ENCODE measurements at regions not wholly inside any gene's neighbourhood (a gene's known extent, or its start where the extent isn't known, plus 50 kb on each side); places are given as distances from the start of the nearest gene placed in this dataset.

- dilution Hi-C loops (cut with HindIII; ENCODE audit: low sequenced_read_pairs, unreplicated experiment), result no loop called here
Observed at GRCh38 chr14:97633131-97633738, 836.1 kb downstream of the VRK1 start.

More at GRCh38 chr14:97633131-97633738, 836.1 kb downstream of the VRK1 start:
- ATAC-seq (ENCODE audit: low read depth) (no peak), DNase-seq (no peak)
- H3K23ac ChIP-seq (ENCODE audit: low read depth, low read length), result no peak overlapping the region
- H3K79me1 ChIP-seq (ENCODE audit: low read depth in 1 of 2, low read length in 2 of 2), result no peaks in the 10 kb centered on the region
- no peak for TF ChIP-seq CEBPB (IDR thresholded peaks at IDR 0.05; ENCODE audit: low read depth, low read length)
- no peak for TF ChIP-seq SMC3 (IDR thresholded peaks at IDR 0.05; ENCODE audit: low read depth, low read length)
- no peak for TF ChIP-seq USF2 (IDR thresholded peaks at IDR 0.05; ENCODE audit: low read depth, low read length)
- TF ChIP-seq CHD1 (IDR thresholded peaks at IDR 0.05; ENCODE audit: low read depth, low read length), result no peak
- no peak for TF ChIP-seq RFX5 (IDR thresholded peaks at IDR 0.05; ENCODE audit: low read depth, low read length)
- no peak for TF ChIP-seq ELK1 (IDR thresholded peaks at IDR 0.05; ENCODE audit: borderline replicate concordance, low read depth, low read length)
- no peak for TF ChIP-seq MAFK (IDR thresholded peaks at IDR 0.05; ENCODE audit: low read depth, low read length)
- no peak for TF ChIP-seq NFE2L2 (IDR thresholded peaks at IDR 0.05; ENCODE audit: low read depth, low read length)
- TF ChIP-seq MXI1 (IDR thresholded peaks at IDR 0.05; ENCODE audit: borderline replicate concordance, low read depth, low read length), result no peak
- TF ChIP-seq POLR2A (IDR thresholded peaks at IDR 0.05; ENCODE audit: low read depth, low read length), result no peak
- no peak for TF ChIP-seq BHLHE40 (IDR thresholded peaks at IDR 0.05; ENCODE audit: low read depth, low read length)
- TF ChIP-seq RAD21 (IDR thresholded peaks at IDR 0.05; ENCODE audit: low read length), result no peak
- TF ChIP-seq RCOR1 (IDR thresholded peaks at IDR 0.05; ENCODE audit: insufficient replicate concordance, low read length), result no peak
- no peak for TF ChIP-seq CTCF (conservative IDR thresholded peaks at IDR 0.05; ENCODE audit: low read depth, low read length)
- TF ChIP-seq FOS (IDR thresholded peaks at IDR 0.05; ENCODE audit: low read depth, low read length), result no peak
- TF ChIP-seq MAZ (IDR thresholded peaks at IDR 0.05; ENCODE audit: borderline replicate concordance, low read depth, low read length), result no peak
- H2BK15ac ChIP-seq (ENCODE audit: low read depth, low read length), result no peak overlapping the region
- H3K4me1 ChIP-seq (ENCODE audit: control insufficient read depth, insufficient read depth, low read length), result no peaks in the 10 kb centered on the region
- no peak overlapping the region for H3K4me3 ChIP-seq (ENCODE audit: insufficient read depth, low read depth, low read length)
- no TSS peak for BruUV-seq (replicated peaks)
- H3K56ac ChIP-seq (ENCODE audit: extremely low read depth, insufficient read depth, low read length), result no peak overlapping the region
- no peak overlapping the region for H3K4me2 ChIP-seq (ENCODE audit: low read depth, low read length)
- WGBS, 2 experiments (ENCODE audit: extremely low coverage in 2 of 2, insufficient read length in 1 of 2), result no CpG with 5 or more reads among the region's 4 CpGs
- H2BK20ac ChIP-seq (ENCODE audit: low read depth, low read length), result no peak overlapping the region
- H3K4ac ChIP-seq (ENCODE audit: low read depth, low read length), result no peak overlapping the region
- H3K9ac ChIP-seq (ENCODE audit: low read depth, low read length), result no peak overlapping the region
- no peak overlapping the region for H2AFZ ChIP-seq (replicated peaks; ENCODE audit: low read length, poor library complexity)
- no peak overlapping the region for H3K18ac ChIP-seq (ENCODE audit: low read depth, low read length)
- H4K8ac ChIP-seq (ENCODE audit: low read depth in 2 of 2, low read length in 2 of 2), result no peak overlapping the region
- ChIA-PET POLR2A (ENCODE audit: unreplicated experiment) (no interaction called here), CTCF (no interaction called here)
- H2BK120ac ChIP-seq (ENCODE audit: low read depth, low read length), result no peak overlapping the region
- in situ Hi-C loops (cut with MboI; ENCODE audit: low sequenced_read_pairs), result no loop called here
- intact Hi-C loops (cut with micrococcal nuclease), result no loop called here
- H4K91ac ChIP-seq (ENCODE audit: insufficient read depth, low read depth, low read length), result no peak overlapping the region
- no peak overlapping the region for H2BK5ac ChIP-seq (ENCODE audit: low read depth, low read length, poor library complexity, severe bottlenecking)
- peaks cover 17% of the 10 kb centered on the region for H3K9me3 ChIP-seq (ENCODE audit: control insufficient read depth, insufficient read depth, low read length)
- no peaks in the 10 kb centered on the region for H3K9me1 ChIP-seq (ENCODE audit: insufficient read depth, low read length)
- H4K20me1 ChIP-seq (ENCODE audit: insufficient read depth, low read length), result no peaks in the 10 kb centered on the region
- no peaks in the 10 kb centered on the region for H3K27me3 ChIP-seq (ENCODE audit: control insufficient read depth, insufficient read depth, low read length)
- H3K36me3 ChIP-seq (ENCODE audit: control insufficient read depth, insufficient read depth, low read length), result no peaks in the 10 kb centered on the region
- no peak overlapping the region for H3K27ac ChIP-seq (ENCODE audit: insufficient read depth, low read length)
- no peak overlapping the region for H4K5ac ChIP-seq (ENCODE audit: low read depth, low read length)
- no peak overlapping the region for H2AK9ac ChIP-seq (replicated peaks; ENCODE audit: low read depth, low read length, poor library complexity)
- H3K14ac ChIP-seq (replicated peaks; ENCODE audit: low read depth, low read length), result no peak overlapping the region
- H2AK5ac ChIP-seq (ENCODE audit: low read depth, low read length), result no peak overlapping the region

All from IMR-90 (cell line).